GM23338 (cell line): ENCODE measurements at regions not wholly inside any gene's neighbourhood (a gene's known extent, or its start where the extent isn't known, plus 50 kb on each side); places are given as distances from the start of the nearest gene placed in this dataset.

ENCODE experiments used
- ATAC-seq: fragments of 200-7000 bp; cut with Tn5 transposase; 3 replicates; pipeline ENCODE4 v1.9.1; 2020
- DNase-seq: peaks from one replicate; pipeline ENCODE4 v3.0.0-alpha.2; 2015; ENCODE audit warnings: low spot score
- H2AFZ ChIP-seq: fragments of 200-600 bp; sonication (generic); 2 replicates; pipeline ENCODE4 v1.8.0; 2016; ENCODE audit warnings: antibody characterized with exemption, mild to moderate bottlenecking, moderate library complexity
- H3F3A ChIP-seq: fragments of 200-600 bp; sonication (generic); replicated peaks from 2 replicates; pipeline ENCODE4 v1.8.0; 2017; ENCODE audit warnings: antibody characterized with exemption, mixed run types, low read depth
- H3K27ac ChIP-seq: fragments of 200-600 bp; sonication (generic); 2 replicates; pipeline ENCODE4 v1.6.1; 2016; ENCODE audit warnings: low read depth
- H3K27me3 ChIP-seq: fragments of 200-600 bp; sonication (generic); 2 replicates; pipeline ENCODE4 v1.8.0; 2016; ENCODE audit warnings: mild to moderate bottlenecking, mixed run types, moderate library complexity; ENCODE audit not compliant: insufficient read depth
- H3K36me3 ChIP-seq: fragments of 200-600 bp; sonication (generic); 2 replicates; pipeline ENCODE4 v1.8.0; 2016; ENCODE audit warnings: mild to moderate bottlenecking; ENCODE audit not compliant: insufficient read depth
- H3K4me1 ChIP-seq: fragments of 200-600 bp; sonication (generic); 2 replicates; pipeline ENCODE4 v1.8.0; 2016; ENCODE audit warnings: mild to moderate bottlenecking, moderate library complexity; ENCODE audit not compliant: insufficient read depth
- H3K4me2 ChIP-seq: fragments of 200-600 bp; sonication (generic); 2 replicates; pipeline ENCODE4 v1.7.1; 2017; ENCODE audit warnings: mixed run types
- H3K4me3 ChIP-seq: fragments of 200-600 bp; sonication (generic); 2 replicates; pipeline ENCODE4 v1.6.1; 2016; ENCODE audit warnings: mixed run types
- H3K79me2 ChIP-seq: fragments of 200-600 bp; sonication (generic); replicated peaks from 2 replicates; pipeline ENCODE4 v1.8.0; 2017; ENCODE audit warnings: mild to moderate bottlenecking; ENCODE audit not compliant: insufficient read depth
- H3K9me2 ChIP-seq: fragments of 200-600 bp; sonication (generic); 2 replicates; pipeline ENCODE4 v1.8.0; 2017; ENCODE audit not compliant: insufficient read depth
- H4K20me1 ChIP-seq: fragments of 200-600 bp; sonication (generic); replicated peaks from 2 replicates; pipeline ENCODE4 v1.8.0; 2017; ENCODE audit warnings: mild to moderate bottlenecking; ENCODE audit not compliant: insufficient read depth
- H3K27ac Mint-ChIP-seq: 2 replicates; pipeline ENCODE4 v1.8.0; 2020; ENCODE audit warnings: inconsistent platforms, mild to moderate bottlenecking, moderate library complexity, mixed read lengths
- H3K27me3 Mint-ChIP-seq: 3 replicates; pipeline ENCODE4 v1.8.0; 2022; ENCODE audit warnings: low read depth, mild to moderate bottlenecking, moderate library complexity, mixed read lengths, inconsistent platforms; ENCODE audit not compliant: insufficient read depth, poor library complexity
- H3K36me3 Mint-ChIP-seq: 3 replicates; pipeline ENCODE4 v1.8.0; 2021; ENCODE audit warnings: low read depth, mild to moderate bottlenecking, inconsistent platforms, moderate library complexity, mixed read lengths
- H3K4me1 Mint-ChIP-seq: 3 replicates; pipeline ENCODE4 v1.8.0; 2020; ENCODE audit warnings: mild to moderate bottlenecking, inconsistent platforms, mixed read lengths
- H3K4me3 Mint-ChIP-seq: 3 replicates; pipeline ENCODE4 v1.8.0; 2021; ENCODE audit warnings: moderate library complexity, mild to moderate bottlenecking, inconsistent platforms, mixed read lengths
- H3K9me3 Mint-ChIP-seq: 3 replicates; pipeline ENCODE4 v1.8.0; 2020; ENCODE audit warnings: moderate library complexity, mild to moderate bottlenecking, inconsistent platforms, mixed read lengths
- CREB1 ChIP-seq: fragments of 250-450 bp; sonication (Bioruptor Pico); IDR thresholded peaks from 2 replicates; pipeline ENCODE4 v1.5.0; 2020; ENCODE audit warnings: low read depth, mild to moderate bottlenecking, moderate library complexity
- EZH2 ChIP-seq: fragments of 200-600 bp; sonication (generic); IDR thresholded peaks from one replicate; pipeline ENCODE4 v1.8.0; 2017; ENCODE audit warnings: antibody characterized with exemption, mild to moderate bottlenecking, low read depth; ENCODE audit not compliant: unreplicated experiment
- EZH2phosphoT487 ChIP-seq: fragments of 200-600 bp; sonication (generic); IDR thresholded peaks from one replicate; pipeline ENCODE4 v1.8.1; 2018; ENCODE audit warnings: antibody characterized with exemption; ENCODE audit not compliant: unreplicated experiment
- NANOG ChIP-seq: IDR thresholded peaks from 2 replicates; pipeline ENCODE4 v1.6.1; 2016; ENCODE audit warnings: antibody characterized with exemption, borderline replicate concordance
- POLR2AphosphoS5 ChIP-seq: IDR thresholded peaks from 2 replicates; pipeline ENCODE4 v1.6.1; 2016; ENCODE audit warnings: antibody characterized with exemption, low read depth
- ZNF331 ChIP-seq: fragments of 250-450 bp; sonication (Bioruptor Pico); IDR thresholded peaks from 2 replicates; pipeline ENCODE4 v1.5.0; 2020; ENCODE audit warnings: low read depth, mild to moderate bottlenecking, moderate library complexity
- TF ChIP-seq, protein P1 (sequence below): IDR thresholded peaks from 2 replicates; pipeline ENCODE4 v1.6.1; 2016; ENCODE audit warnings: antibody characterized with exemption
- TF ChIP-seq, protein P2 (sequence below), 2 experiments: fragments of 200-600 bp in 1 of 2; sonication (generic) in 1 of 2; conservative IDR thresholded peaks; 2 replicates each; pipeline versions ENCODE4 v1.5.1 to v1.6.1; 2016 to 2017; ENCODE audit warnings: antibody characterized with exemption in 2 of 2, low read depth in 2 of 2, mild to moderate bottlenecking in 2 of 2, moderate library complexity in 1 of 2

DNA sequence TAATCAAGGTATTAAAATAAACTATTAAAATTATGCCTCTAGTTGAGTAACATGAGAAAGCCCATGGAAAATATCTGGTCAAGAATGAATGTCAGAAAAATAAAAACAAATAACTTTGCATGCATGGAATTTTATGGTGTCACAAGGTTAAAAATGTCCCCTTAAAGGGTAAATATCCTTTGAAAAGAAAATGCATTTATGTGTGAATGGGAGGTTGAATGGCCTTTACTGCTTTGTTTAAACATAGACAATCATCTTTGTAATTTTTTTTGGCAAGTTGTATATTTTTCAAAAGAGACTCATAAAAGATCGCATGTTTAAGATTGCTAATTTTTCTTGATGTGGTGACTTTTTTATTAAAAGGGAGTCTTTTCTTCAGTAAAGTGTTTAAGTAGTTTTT lies 564.2 kb downstream of the NR2F2 start:
- Histone ChIP-seq H3K27me3 (no peaks in the 10 kb centered on the region), H3K4me1 (peaks cover 57% of the 10 kb centered on the region), H3K79me2 (no peaks in the 10 kb centered on the region), H3K36me3 (no peaks in the 10 kb centered on the region), H3K4me2 (0 out of 2 replicates have a peak overlapping the region, but pooled peaks have one; percentile 15), H2AFZ (no peak overlapping the region), H3K9me2 (no peaks in the 10 kb centered on the region), H3K4me3 (no peak overlapping the region), H3F3A (no peaks in the 10 kb centered on the region), H3K27ac (no peak overlapping the region), H4K20me1 (no peaks in the 10 kb centered on the region)
- DNase-seq (no peak), ATAC-seq (no peak)
- no peak overlapping the region for H3K4me3 Mint-ChIP-seq
- H3K9me3 Mint-ChIP-seq: no peaks in the 10 kb centered on the region; the same call in 2 of the 3 replicates
- no peaks in the 10 kb centered on the region for H3K27me3 Mint-ChIP-seq
- peaks cover 31% of the 10 kb centered on the region for H3K4me1 Mint-ChIP-seq
- TF ChIP-seq ZNF331 (CRISPR knock-in tag): no peak
- H3K27ac Mint-ChIP-seq: no peak overlapping the region
- no peaks in the 10 kb centered on the region for H3K36me3 Mint-ChIP-seq

DNA sequence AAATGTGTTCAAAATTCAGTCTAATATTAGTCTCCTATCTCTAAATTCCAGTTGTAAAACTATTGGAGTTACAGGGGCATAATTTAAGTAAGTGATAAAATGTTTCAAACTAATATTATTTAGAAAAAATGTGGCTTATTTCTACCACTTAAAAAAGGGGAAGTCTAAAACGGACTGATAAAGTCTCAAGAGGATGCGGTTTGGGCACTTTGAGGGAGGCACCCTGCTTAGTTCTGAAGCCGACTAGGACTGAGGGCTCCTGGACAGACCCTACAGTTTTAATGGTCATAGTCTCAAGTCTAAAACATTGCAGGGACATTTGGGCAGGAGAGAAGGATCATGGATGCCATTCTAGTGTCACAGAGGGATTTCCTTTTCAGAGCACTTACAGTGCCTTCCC lies 566.3 kb downstream of the NR2F2 start:
- H3K4me1 Mint-ChIP-seq: peaks cover 15% of the 10 kb centered on the region; the same call in 2 of the 3 replicates
- H3K27me3 Mint-ChIP-seq: peaks cover 2% of the 10 kb centered on the region
- no peak overlapping the region for H3K4me3 ChIP-seq
- DNase-seq (no peak), ATAC-seq (no peak)
- no peak overlapping the region for H3K4me3 Mint-ChIP-seq
- peaks cover 36% of the 10 kb centered on the region for H3K4me1 ChIP-seq
- no peaks in the 10 kb centered on the region for H3K36me3 Mint-ChIP-seq
- H3K27ac ChIP-seq: no peak overlapping the region
- no peak overlapping the region for H3K4me2 ChIP-seq
- TF ChIP-seq EZH2: no peak
- no peaks in the 10 kb centered on the region; the same call in 2 of the 3 replicates for H3K9me3 Mint-ChIP-seq
- peaks cover 4% of the 10 kb centered on the region; the same call in 1 of the 2 replicates for H3F3A ChIP-seq
- H2AFZ ChIP-seq: no peak overlapping the region
- H4K20me1 ChIP-seq: no peaks in the 10 kb centered on the region
- H3K36me3 ChIP-seq: no peaks in the 10 kb centered on the region
- H3K27ac Mint-ChIP-seq: no peak overlapping the region
- H3K79me2 ChIP-seq: no peaks in the 10 kb centered on the region
- H3K9me2 ChIP-seq: no peaks in the 10 kb centered on the region
- H3K27me3 ChIP-seq: no peaks in the 10 kb centered on the region

DNA sequence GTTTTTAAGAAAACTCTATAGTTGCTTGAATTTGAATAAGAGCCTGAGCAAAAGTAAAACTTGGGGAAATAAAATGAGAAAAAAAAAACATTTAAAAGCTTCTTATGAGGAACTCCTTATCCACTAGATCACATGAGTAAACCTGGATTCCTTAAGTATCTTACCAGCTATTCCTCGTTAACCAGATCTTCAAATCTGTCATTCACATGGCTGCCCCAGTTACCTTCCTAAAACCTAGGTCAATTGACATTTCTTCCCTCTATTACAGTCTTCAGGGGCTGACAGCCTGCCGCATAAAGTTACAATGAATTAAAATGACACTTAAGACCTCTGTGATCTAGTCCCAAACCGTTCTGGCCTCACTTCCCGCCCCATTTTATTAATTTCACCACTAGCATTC lies 583.6 kb downstream of the NR2F2 start:
- no peak overlapping the region for H3K27ac ChIP-seq
- H3K27me3 ChIP-seq: no peaks in the 10 kb centered on the region
- peaks cover 29% of the 10 kb centered on the region for H3K9me3 Mint-ChIP-seq
- H3K4me3 ChIP-seq: no peak overlapping the region
- H2AFZ ChIP-seq: no peak overlapping the region
- DNase-seq: no peak
- H3K36me3 Mint-ChIP-seq: peaks cover 22% of the 10 kb centered on the region; the same call in 2 of the 3 replicates
- no peaks in the 10 kb centered on the region for H3K36me3 ChIP-seq
- no peaks in the 10 kb centered on the region for H3K4me1 Mint-ChIP-seq
- no peak for ATAC-seq
- no peaks in the 10 kb centered on the region for H3K4me1 ChIP-seq
- H3K4me3 Mint-ChIP-seq: no peak overlapping the region
- H3K4me2 ChIP-seq: no peak overlapping the region
- no peaks in the 10 kb centered on the region for H3F3A ChIP-seq
- no peaks in the 10 kb centered on the region for H3K27me3 Mint-ChIP-seq
- H4K20me1 ChIP-seq: no peaks in the 10 kb centered on the region
- no peak overlapping the region for H3K27ac Mint-ChIP-seq
- 0 out of 2 replicates have a peak, but pooled peaks cover 3% of the 10 kb centered on the region for H3K9me2 ChIP-seq
- H3K79me2 ChIP-seq: no peaks in the 10 kb centered on the region
- TF ChIP-seq POLR2AphosphoS5 (no peak), NANOG (no peak), CREB1 (CRISPR knock-in tag) (no peak), ZNF331 (CRISPR knock-in tag) (no peak), EZH2phosphoT487 (no peak)
- TF ChIP-seq, protein P1, sequence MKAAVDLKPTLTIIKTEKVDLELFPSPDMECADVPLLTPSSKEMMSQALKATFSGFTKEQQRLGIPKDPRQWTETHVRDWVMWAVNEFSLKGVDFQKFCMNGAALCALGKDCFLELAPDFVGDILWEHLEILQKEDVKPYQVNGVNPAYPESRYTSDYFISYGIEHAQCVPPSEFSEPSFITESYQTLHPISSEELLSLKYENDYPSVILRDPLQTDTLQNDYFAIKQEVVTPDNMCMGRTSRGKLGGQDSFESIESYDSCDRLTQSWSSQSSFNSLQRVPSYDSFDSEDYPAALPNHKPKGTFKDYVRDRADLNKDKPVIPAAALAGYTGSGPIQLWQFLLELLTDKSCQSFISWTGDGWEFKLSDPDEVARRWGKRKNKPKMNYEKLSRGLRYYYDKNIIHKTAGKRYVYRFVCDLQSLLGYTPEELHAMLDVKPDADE: no peak
- TF ChIP-seq, protein P2, sequence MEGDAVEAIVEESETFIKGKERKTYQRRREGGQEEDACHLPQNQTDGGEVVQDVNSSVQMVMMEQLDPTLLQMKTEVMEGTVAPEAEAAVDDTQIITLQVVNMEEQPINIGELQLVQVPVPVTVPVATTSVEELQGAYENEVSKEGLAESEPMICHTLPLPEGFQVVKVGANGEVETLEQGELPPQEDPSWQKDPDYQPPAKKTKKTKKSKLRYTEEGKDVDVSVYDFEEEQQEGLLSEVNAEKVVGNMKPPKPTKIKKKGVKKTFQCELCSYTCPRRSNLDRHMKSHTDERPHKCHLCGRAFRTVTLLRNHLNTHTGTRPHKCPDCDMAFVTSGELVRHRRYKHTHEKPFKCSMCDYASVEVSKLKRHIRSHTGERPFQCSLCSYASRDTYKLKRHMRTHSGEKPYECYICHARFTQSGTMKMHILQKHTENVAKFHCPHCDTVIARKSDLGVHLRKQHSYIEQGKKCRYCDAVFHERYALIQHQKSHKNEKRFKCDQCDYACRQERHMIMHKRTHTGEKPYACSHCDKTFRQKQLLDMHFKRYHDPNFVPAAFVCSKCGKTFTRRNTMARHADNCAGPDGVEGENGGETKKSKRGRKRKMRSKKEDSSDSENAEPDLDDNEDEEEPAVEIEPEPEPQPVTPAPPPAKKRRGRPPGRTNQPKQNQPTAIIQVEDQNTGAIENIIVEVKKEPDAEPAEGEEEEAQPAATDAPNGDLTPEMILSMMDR (conservative IDR thresholded peaks at IDR 0.05; ENCODE audit: low read depth in 2 of 2): no peak
